WTC11 (cell line): ENCODE measurements at regions not wholly inside any gene's neighbourhood (a gene's known extent, or its start where the extent isn't known, plus 50 kb on each side); places are given as distances from the start of the nearest gene placed in this dataset.

ENCODE experiments used
- CBFB ChIP-seq: sonication (generic); formaldehyde crosslinking; IDR thresholded peaks from 2 replicates; pipeline ENCODE4 v1.8.1; 2022; ENCODE audit warnings: mild to moderate bottlenecking, low read depth, missing genetic modification reagents
- CREB1 ChIP-seq: sonication (generic); formaldehyde crosslinking; IDR thresholded peaks from 2 replicates; pipeline ENCODE4 v1.8.0; 2023; ENCODE audit warnings: mild to moderate bottlenecking, missing genetic modification reagents
- FOXP4 ChIP-seq: sonication (generic); formaldehyde crosslinking; IDR thresholded peaks from 2 replicates; pipeline ENCODE4 v1.8.0; 2022; ENCODE audit warnings: mild to moderate bottlenecking, missing genetic modification reagents
- IRF1 ChIP-seq: sonication (generic); formaldehyde crosslinking; IDR thresholded peaks from 2 replicates; pipeline ENCODE4 v1.8.0; 2023; ENCODE audit warnings: missing genetic modification reagents
- JUN ChIP-seq: sonication (generic); formaldehyde crosslinking; IDR thresholded peaks from 2 replicates; pipeline ENCODE4 v1.8.0; 2023; ENCODE audit warnings: mild to moderate bottlenecking, missing genetic modification reagents
- KAT7 ChIP-seq: sonication (generic); formaldehyde crosslinking; IDR thresholded peaks from 2 replicates; pipeline ENCODE4 v1.8.1; 2023; ENCODE audit warnings: missing genetic modification reagents, mild to moderate bottlenecking, borderline replicate concordance
- NFE2L1 ChIP-seq: sonication (generic); formaldehyde crosslinking; IDR thresholded peaks from 2 replicates; pipeline ENCODE4 v1.8.1; 2023; ENCODE audit warnings: missing genetic modification reagents
- OVOL2 ChIP-seq: fragments of 250-450 bp; sonication (Bioruptor Pico); IDR thresholded peaks from 2 replicates; pipeline ENCODE4 v1.9.0; 2021; ENCODE audit warnings: mild to moderate bottlenecking, borderline replicate concordance
- RORB ChIP-seq: fragments of 250-450 bp; sonication (Bioruptor Pico); IDR thresholded peaks from 2 replicates; pipeline ENCODE4 v1.9.0; 2021; ENCODE audit warnings: mild to moderate bottlenecking
- ZNF263 ChIP-seq: sonication (generic); formaldehyde crosslinking; IDR thresholded peaks from 2 replicates; pipeline ENCODE4 v1.8.1; 2022; ENCODE audit warnings: low read depth, mild to moderate bottlenecking, moderate library complexity, missing genetic modification reagents
- TF ChIP-seq, protein P1 (sequence below): fragments of 200-600 bp; IDR thresholded peaks from 2 replicates; pipeline ENCODE4 v1.8.0; 2022; ENCODE audit warnings: antibody characterized with exemption
- TF ChIP-seq, protein P2 (sequence below): sonication (generic); formaldehyde crosslinking; IDR thresholded peaks from 2 replicates; pipeline ENCODE4 v1.8.1; 2022; ENCODE audit warnings: missing genetic modification reagents, borderline replicate concordance
- TF ChIP-seq, protein P3 (sequence below): sonication (generic); formaldehyde crosslinking; IDR thresholded peaks from 2 replicates; pipeline ENCODE4 v1.8.0; 2022; ENCODE audit warnings: mild to moderate bottlenecking, missing genetic modification reagents
- TF ChIP-seq, protein P4 (sequence below): sonication (generic); formaldehyde crosslinking; IDR thresholded peaks from 2 replicates; pipeline ENCODE4 v1.8.1; 2022; ENCODE audit warnings: mild to moderate bottlenecking, moderate library complexity, missing genetic modification reagents

- TF ChIP-seq, protein P1, sequence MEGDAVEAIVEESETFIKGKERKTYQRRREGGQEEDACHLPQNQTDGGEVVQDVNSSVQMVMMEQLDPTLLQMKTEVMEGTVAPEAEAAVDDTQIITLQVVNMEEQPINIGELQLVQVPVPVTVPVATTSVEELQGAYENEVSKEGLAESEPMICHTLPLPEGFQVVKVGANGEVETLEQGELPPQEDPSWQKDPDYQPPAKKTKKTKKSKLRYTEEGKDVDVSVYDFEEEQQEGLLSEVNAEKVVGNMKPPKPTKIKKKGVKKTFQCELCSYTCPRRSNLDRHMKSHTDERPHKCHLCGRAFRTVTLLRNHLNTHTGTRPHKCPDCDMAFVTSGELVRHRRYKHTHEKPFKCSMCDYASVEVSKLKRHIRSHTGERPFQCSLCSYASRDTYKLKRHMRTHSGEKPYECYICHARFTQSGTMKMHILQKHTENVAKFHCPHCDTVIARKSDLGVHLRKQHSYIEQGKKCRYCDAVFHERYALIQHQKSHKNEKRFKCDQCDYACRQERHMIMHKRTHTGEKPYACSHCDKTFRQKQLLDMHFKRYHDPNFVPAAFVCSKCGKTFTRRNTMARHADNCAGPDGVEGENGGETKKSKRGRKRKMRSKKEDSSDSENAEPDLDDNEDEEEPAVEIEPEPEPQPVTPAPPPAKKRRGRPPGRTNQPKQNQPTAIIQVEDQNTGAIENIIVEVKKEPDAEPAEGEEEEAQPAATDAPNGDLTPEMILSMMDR = no peak
- TF ChIP-seq JUN (no peak), NFE2L1 (CRISPR knock-in tag) (no peak), CREB1 (CRISPR knock-in tag) (no peak), FOXP4 (no peak), CBFB (no peak), IRF1 (CRISPR knock-in tag) (no peak), ZNF263 (CRISPR knock-in tag) (no peak), KAT7 (CRISPR knock-in tag) (no peak), RORB (no peak), OVOL2 (CRISPR knock-in tag) (no peak)
- TF ChIP-seq, protein P2, sequence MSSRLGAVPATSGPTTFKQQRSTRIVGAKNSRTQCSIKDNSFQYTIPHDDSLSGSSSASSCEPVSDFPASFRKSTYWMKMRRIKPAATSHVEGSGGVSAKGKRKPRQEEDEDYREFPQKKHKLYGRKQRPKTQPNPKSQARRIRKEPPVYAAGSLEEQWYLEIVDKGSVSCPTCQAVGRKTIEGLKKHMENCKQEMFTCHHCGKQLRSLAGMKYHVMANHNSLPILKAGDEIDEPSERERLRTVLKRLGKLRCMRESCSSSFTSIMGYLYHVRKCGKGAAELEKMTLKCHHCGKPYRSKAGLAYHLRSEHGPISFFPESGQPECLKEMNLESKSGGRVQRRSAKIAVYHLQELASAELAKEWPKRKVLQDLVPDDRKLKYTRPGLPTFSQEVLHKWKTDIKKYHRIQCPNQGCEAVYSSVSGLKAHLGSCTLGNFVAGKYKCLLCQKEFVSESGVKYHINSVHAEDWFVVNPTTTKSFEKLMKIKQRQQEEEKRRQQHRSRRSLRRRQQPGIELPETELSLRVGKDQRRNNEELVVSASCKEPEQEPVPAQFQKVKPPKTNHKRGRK (CRISPR knock-in tag) = no peak
- TF ChIP-seq, protein P3, sequence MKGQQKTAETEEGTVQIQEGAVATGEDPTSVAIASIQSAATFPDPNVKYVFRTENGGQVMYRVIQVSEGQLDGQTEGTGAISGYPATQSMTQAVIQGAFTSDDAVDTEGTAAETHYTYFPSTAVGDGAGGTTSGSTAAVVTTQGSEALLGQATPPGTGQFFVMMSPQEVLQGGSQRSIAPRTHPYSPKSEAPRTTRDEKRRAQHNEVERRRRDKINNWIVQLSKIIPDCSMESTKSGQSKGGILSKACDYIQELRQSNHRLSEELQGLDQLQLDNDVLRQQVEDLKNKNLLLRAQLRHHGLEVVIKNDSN (CRISPR knock-in tag) = no peak
- TF ChIP-seq, protein P4, sequence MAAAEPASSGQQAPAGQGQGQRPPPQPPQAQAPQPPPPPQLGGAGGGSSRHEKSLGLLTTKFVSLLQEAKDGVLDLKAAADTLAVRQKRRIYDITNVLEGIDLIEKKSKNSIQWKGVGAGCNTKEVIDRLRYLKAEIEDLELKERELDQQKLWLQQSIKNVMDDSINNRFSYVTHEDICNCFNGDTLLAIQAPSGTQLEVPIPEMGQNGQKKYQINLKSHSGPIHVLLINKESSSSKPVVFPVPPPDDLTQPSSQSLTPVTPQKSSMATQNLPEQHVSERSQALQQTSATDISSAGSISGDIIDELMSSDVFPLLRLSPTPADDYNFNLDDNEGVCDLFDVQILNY (CRISPR knock-in tag) = no peak
These were observed 466.3 kb downstream of the SEMA3D start for GRCh38 chr7:84720456-84721097.
